NCI-H524 treated with DMSO at 0.1 percent for 48 hours (cell line): ENCODE measurements at regions not wholly inside any gene's neighbourhood (a gene's known extent, or its start where the extent isn't known, plus 50 kb on each side); places are given as distances from the start of the nearest gene placed in this dataset.
"Not testable (repeated sequence)": the region's sequence is repeated elsewhere in the genome, so short reads cannot be mapped to it uniquely, and the experiment has no call there.

Experiments
- DNase-seq: peaks from one replicate; lab custom pipeline; 2025; lab: John Stamatoyannopoulos, UW

DNA sequence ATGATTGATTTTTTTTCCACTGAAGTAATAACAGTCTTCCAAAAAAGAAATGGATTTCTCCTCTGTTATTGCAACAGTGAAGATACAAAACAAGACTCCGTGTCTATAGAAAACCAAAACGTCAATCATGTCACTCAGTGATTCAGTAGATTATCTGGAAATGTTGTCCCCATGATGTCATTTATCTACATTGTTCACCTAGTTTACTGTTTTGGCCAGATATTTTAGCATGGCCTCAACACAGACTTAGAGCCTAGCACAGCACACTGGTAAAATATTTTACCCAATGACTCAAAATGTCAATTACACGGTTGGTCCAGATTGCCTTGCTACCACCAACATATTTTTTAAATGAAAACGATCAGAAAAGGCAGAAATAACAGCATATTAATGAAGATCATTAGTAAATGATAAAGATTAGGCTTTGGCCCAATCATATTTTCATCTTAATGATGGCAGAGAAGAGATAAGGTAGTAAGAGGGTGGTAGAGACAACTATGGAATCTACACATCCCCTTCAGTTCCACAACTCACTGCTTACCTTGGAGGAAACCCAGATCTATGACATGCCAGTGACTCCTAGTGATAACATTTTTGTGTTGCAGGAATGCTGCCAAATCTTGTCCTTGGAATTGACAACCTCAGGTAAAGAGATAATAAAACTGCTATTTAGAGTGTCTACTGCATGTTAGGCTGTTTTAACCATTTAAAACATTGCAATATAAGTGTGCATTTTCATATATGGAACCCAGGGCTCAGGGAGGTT lies 347.7 kb upstream of the ARPP21 start:
- no peak for DNase-seq

DNA sequence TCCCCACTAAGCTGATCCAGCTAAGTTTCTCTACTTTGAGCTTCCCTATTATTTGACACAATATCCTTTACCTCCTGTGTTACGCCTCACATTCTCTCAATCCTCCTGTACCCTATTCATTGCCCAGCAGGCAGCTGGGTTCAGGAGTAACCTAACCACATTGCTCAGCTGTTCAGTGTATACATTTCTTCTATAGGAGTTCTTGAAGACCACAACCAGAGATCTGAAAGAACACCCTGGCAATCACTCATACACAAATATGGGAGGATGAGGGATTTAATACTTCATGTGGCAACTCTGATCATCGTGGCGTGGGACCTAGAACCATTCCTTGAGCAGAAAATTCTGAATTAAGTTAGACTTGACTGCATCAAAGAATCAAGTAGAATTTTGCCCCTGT lies 346.8 kb upstream of the ARPP21 start:
- no peak for DNase-seq

DNA sequence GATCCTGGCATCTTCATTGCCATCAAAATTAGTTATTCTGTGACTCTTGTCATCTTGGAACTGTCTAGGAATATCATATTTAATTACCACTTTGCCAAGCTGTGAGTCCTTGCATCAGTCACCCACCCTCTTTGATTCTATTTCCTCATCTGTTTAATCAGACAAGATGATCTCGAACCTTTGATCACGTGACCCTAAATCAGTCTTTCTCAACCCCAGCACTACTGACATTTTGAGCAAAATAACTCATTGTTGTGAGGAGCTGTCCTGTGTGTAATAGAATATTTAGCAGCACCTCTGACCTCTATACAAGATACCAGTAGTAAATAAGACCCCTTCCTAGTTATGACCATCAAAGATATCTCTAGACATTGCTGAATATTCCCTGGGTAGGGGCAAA lies 343.4 kb upstream of the ARPP21 start:
- DNase-seq: no peak

DNA sequence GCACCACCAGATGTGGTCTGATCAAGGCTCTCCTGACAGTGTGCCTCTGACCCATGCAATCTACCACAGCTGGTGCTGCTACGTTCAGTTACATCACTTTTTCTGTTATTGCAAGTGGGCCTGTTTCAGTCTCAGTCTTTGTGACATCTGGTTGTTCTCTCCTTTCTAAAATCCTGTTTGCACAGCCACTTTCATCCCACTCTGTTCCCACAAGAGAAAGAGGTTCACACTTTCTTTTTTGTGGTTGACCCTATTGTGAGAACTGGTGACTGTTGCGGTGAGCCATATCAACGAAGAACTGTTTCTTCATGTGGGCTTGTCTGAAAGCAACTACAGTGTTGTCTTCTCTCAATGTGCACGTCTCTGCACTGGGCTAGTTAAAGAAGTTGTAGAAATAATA lies 342.8 kb upstream of the ARPP21 start:
- DNase-seq: no peak

DNA sequence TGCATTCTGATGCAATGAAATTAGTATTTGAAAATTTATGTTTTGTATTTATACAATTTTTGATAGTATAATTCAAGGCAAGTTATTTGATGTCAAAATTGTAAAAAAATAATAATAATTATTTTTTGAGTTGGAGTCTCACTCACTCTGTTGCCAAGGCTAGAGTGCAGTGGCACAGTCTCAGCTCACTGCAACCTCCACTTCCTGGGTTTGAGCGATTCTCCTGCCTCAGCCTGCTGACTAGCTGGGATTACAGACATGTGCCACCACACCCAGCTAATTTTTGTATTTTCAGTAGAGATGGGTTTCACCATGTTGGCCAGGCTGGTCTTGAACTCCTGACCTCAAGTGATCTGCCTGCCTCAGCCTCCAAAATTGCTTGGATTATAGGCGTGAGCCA lies 342.4 kb upstream of the ARPP21 start:
- DNase-seq: not testable (repeated sequence)

DNA sequence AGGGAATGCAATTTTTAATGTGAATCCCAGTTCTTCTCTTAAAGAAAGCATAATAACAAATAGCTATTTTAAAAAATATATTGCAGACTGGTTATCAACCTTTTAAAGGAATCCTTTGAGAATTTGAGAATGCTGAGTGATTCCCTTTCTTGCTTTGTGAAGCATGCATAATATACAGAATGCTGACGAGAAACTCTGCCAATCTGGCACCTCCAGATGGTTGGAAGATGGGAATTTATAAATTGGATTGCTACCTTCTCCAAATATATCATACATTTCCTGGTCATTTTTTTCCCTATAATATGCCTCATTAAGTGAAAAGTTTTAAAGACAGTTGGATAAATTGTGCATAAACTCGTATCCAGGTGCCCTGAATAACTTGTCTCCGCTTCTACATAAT lies 333.9 kb upstream of the ARPP21 start:
- DNase-seq: no peak

DNA sequence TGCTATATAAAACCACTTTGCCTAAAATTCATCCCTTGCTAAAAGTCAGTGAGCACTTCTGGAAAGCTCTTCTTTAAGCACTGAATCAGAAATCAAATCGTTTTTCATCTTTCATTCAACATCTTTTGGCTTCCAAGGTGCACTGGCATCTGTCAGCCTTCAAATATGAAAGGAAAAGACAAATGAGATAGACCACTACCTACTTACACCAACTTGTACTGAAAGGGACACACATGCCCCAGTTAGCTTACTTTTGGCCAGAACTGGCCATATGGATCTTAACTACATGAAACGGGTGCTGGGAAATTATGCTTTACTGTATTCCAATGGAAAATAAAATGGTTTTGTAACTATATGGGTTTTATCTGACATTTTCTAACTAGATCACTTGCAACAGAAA lies 332.0 kb upstream of the ARPP21 start:
- DNase-seq: no peak

DNA sequence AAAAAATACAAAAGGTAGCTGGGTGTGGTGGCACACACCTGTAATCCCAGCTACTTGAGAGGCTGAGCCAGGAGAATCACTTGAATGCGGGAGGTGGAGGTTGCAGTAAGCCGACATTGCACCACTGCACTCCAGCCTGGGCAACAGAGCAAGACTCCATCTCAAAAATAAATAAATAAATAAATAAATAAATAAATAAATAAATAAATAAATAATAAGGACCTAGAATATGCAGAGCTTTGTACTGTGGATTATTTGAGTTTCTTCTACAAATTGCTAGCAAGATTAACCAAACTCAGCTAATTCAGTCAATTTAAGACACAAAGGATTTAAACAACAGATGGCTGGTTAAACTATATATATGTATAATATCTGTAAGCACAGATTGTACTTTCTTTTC lies 322.5 kb upstream of the ARPP21 start:
- not testable (repeated sequence) for DNase-seq

DNA sequence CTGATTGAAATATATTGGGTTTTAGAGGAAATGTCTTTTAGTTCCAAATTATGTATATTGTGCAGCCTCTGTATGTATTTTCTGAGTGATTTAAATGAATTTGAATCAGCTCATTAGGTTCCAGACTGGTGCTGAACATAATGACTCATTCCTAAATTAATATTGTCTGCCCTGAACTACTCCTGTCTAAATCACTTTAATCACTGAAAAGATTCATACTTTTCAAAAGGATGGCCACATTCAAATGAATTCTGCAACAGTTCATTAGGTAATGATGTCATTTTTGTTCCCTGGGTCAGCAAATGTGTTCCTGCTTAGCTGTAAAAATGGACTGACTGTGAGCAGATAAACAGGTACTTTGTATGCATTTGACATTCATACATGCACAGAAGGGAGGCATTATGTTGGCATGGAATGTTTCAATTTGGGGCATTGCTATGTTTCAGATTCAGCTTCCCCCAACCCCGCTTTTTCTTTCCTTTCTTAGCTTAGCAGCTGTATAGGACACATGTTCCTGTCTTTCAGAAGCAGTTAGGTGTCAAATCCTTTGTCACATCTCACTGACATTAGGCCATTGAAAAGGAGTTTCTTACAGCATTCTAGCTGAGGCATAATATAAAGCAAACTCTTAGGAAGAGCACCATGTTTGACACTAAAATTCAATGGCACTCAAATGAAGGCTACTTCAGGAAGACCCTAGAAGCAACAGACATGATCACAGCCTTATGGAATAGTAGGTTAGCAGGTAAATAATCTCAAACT lies 318.5 kb upstream of the ARPP21 start:
- no peak for DNase-seq

DNA sequence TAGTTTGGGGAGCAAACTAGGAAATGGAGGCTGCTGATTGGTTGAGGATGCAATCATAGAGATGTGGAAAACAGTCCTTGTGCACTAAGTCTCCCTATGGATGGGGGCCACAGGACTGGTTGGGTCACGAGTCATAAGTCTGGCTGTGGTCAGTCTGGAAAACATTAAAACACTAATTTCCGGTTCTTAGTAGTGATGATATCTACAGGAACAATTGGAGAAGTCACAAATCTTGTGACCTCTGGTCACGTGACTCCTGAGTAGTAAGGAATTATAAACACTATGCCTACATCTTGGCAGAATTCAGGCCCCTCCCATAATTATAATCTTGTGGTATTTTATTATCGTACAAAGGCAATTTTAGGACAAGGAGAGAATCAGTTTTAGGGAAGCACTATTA lies 317.3 kb upstream of the ARPP21 start:
- no peak for DNase-seq

DNA sequence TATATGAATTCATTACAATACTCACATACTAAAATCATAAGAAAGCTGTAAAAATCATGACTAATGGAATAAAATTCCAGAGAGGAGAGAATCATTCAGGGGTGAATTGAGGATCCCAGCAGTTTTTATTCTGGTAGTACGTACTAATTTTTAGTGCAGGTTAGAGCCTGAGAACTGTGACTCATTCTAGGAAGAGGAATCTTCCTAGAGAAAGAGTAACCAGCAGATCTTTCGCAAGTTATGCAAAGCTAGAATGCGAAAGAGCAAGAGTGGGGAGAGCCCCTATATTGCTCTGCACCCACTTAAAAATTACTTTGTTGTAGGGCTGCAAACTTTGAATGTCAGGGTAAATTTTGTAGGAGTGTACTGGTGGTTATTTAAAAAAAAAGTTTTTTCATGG lies 303.6 kb upstream of the ARPP21 start:
- DNase-seq: no peak

DNA sequence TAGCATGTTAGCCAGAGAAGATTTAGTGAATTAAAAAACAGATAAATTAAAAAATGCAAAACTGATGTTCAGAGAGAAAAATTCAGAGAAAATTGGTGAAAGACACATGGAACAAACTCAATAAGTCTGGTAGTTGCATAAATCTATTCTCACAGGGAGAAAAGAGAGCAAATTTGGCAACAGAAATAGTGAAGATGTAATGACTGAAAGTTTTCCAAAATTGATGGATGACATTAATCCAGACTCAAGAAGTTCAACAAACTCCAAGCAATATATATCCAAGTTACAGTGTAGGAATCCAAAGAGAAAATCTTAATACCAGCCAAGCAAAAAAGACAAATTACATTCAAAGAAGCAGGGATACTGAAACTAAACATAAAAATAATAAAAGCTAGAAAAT lies 302.7 kb upstream of the ARPP21 start:
- DNase-seq: no peak

DNA sequence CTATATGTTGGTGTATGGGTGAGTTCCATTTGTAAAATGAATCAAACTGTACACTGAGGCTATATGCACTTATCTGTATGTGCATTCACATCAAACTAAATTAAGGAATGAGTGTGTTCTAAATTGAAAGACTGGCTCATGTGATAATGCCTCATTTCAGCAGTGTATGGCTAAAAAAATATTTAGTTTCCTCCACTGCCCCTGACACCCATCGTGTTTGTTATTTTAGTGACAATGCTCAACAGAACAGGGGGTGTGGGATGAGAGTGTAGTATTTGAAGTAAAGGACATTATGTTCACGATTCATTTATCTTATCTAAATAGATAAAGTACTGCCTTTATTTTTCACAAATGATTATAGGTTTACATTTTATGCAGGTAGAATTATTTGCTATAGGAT lies 301.1 kb upstream of the ARPP21 start:
- no peak for DNase-seq

DNA sequence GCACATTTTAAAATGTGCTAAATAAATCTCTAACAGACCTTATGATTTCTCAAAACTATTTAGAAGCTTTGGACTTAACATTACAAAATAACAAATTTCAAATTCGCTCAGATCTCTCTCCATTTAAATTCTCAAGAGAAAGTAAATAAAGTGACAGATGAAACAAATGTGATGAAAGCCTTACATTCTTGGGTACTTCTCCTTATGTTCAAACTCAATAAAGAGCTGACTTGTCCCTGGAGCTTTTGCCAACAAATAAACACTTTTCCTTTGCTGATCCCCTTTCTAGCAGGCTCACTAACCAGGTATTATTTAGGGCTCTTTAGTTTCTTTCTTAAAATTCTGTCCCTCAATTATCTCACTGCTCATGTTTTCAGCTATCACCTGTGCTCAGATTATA lies 259.1 kb upstream of the ARPP21 start:
- DNase-seq: no peak

DNA sequence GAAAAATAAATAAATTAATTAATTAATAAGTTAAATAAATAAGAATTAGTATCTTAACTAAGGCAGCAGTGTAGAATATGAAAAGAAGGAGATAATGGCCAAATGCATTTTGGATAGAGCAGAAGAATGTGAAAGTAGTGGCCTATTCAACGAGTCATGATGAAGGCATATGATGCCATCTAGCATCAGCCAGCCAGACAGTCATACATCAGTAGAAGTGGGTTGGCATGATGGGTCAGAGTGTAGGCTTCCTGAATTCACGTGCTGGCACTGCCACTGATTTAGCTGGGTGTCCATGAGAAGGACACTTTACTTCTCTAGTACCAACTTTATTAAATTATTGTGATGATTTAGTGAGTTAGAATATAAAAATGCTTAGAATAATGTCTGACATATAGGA lies 256.1 kb upstream of the ARPP21 start:
- no peak for DNase-seq

DNA sequence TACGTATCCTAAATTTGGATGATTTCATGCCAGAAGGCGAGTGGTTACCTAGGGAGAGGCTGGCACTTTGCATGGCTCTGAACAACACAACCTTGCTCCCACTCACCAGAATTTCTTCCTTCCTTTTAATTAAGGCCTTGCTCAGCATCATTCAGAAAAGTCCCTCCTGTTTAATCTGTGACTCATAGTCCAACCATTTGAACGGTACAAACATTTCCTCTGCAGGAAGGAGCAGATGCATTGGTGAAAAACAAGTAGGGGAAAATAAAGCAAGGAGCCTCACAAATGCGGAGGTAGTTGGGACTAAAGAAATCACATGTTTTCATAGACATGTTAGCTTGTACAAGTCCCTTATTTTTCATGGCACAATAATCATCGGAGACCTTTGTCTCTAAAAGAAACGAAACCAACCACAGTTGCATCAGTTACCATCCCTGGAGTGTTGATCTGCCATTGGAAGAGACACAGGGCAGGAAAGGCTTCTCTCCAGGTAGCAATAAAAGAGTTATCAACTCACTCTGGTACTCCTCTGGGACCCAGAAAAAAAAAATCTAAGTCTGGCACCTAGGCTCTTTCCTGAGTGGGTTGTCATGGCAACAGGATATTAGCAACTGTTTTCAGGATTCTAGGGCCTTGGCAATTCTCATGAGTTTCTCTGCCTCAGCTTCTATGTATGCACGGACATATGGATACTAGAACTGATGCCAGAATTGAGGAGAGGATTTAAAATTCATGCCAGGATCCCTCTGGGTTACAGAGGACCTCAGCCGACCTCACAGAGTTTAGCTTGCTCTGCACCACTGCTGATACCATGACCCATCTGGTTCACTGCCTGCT lies 255.4 kb upstream of the ARPP21 start:
- peak; percentile 74 for DNase-seq

DNA sequence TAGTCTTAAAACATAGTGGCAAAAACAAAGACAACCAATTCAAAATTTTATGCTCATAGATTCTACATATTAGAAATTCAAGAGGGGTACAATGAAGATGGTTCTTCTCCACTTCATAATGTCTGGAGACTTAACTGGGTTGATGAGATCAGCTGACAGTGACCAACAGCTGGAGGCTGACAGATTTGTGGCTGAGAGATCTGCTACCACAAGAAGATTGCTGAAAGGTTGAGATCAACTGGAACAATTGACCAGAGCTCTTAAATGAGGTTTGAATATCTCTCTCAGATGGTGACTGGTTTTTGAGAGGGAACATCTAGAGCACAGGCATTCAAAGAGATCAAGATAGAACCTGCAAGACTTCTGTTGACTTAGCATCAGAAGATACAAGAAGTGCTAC lies 254.1 kb upstream of the ARPP21 start:
- no peak for DNase-seq

DNA sequence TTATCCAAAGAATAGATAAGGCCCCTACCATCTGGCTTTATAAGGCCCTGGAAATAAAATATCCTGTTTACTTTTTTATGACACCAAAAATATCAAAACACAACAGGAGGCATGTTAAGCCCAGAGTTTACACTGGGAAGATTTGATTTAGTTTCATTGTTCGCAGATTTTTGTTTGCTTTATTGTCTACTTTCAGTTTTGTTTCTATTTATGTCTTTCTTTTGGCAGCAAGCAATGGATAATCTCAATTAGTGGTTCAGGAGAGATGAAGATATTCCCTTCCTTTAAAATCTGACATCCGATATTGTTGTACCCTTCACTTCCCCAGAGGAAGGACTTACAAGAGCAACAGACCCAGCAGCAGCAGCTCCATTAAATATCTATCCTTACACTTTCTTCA lies 249.4 kb upstream of the ARPP21 start:
- DNase-seq: no peak

DNA sequence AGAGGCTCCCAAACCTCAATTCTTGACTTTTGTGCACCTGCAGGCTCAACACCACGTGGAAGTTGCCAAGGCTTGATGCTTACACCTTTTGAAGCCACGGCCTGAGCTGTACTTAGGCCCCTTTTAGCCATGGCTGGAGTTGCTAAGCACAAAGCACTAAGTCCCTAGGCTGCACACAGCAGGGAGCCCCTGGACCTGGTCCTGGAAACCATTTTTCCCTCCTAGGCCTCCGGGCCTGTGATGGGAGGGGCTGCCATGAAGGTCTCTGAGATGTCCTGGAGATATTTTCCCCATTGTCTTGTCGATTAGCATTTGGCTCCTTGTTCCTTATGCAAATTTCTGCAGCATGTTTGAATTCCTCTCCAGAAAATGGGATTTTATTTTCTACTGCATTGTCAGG lies 247.1 kb upstream of the ARPP21 start:
- no peak for DNase-seq

DNA sequence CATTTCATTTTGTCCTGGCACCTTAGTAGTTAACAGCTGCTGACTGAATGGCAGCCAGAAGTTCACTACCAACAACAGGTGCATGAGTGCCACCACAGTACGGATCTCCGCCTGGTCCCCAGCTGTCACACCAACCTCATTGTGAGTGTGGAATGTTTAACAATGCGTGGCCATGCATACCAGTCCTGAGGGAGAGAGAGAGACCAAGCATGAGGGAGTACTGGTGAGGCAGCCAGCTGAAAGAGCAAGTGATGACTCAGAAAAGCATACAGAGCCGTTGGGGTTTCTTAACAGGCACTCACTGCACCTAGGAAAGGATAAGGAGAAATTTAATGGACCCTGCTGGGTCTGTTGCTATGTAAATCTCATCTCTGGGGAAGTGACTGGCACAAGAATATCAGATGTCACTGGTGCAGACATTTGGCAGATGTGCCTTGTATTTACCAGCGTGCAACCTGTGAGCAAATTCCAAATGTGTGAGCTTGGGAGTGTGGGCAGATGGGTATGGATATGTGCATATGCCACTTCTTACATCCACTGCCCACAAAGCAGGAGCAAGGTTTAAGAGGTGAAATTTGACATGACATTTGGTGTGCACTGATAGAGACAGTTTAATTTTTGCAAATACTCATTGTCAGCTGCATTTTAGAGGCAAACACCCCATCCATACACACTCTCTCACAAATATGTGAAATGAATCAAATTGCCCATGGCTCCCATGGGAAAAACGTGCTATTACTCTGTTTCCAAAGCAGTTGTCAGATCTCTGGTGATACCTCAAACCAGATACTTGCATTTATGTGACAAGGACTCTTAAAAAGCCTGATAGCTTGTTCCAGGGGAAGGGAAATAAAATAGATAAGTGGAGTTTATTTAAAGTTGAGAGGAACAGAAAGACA lies 245.2 kb upstream of the ARPP21 start:
- DNase-seq: peak; percentile 100

DNA sequence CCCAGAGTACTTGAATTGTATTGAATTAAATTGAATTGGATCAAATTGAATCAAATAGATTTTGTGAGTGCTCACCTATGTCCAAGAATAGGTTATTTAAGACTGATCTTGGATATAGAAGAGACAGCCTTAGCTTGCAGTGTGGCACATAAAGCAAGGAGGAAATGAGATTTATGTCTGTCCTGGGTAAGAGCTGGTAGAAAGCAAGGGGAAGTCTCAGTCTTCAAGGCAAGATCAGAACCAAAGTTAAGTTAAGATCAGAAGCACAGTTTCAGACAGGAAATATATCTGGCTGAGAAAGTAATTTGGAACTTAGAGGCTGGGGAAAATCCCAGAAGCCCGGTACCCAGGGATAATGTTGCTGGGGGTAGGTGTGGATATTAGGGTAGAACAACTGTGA lies 244.4 kb upstream of the ARPP21 start:
- DNase-seq: no peak

DNA sequence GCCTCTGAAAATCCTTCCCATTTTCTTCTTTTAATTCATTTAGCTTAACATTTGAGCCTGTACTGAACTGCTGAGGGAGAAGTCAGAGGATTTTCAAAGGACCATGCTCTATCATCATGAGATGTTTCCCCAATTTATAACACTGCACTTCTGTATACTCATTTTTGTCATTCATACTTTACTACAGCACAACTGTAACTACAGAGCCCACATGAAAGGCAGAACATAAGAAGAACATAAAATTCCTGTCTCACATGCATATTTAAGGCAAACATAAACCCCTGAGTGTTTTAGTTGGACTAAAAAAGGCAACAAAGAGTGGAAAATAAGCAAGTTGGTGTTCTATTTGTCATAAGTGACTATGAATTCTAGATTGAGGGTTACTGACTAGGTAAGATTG lies 237.7 kb upstream of the ARPP21 start:
- no peak for DNase-seq
